IMR-90 (cell line): ENCODE measurements at regions not wholly inside any gene's neighbourhood (a gene's known extent, or its start where the extent isn't known, plus 50 kb on each side); places are given as distances from the start of the nearest gene placed in this dataset.

Experiments used
- BHLHE40 ChIP-seq: fragments of 150-350 bp; IDR thresholded peaks from 2 replicates; pipeline ENCODE4 v1.6.1; 2016; ENCODE audit warnings: mild to moderate bottlenecking, low read depth, low read length
- CEBPB ChIP-seq: IDR thresholded peaks from 2 replicates; pipeline ENCODE4 v1.6.1; 2012; ENCODE audit warnings: low read depth, low read length, improper control_type of control experiment
- CTCF ChIP-seq: conservative IDR thresholded peaks from 2 replicates; pipeline ENCODE4 v1.5.1; 2012; ENCODE audit warnings: mild to moderate bottlenecking, low read depth, low read length, improper control_type of control experiment
- MAFK ChIP-seq: IDR thresholded peaks from 2 replicates; pipeline ENCODE4 v1.6.1; 2012; ENCODE audit warnings: low read depth, low read length, improper control_type of control experiment
- POLR2A ChIP-seq: IDR thresholded peaks from 2 replicates; pipeline ENCODE4 v1.6.1; 2012; ENCODE audit warnings: mild to moderate bottlenecking, low read depth, low read length
- RAD21 ChIP-seq: IDR thresholded peaks from 2 replicates; pipeline ENCODE4 v1.6.1; 2012; ENCODE audit warnings: low read length, improper control_type of control experiment
- RFX5 ChIP-seq: IDR thresholded peaks from 2 replicates; pipeline ENCODE4 v1.8.0; 2012; ENCODE audit warnings: low read depth, mild to moderate bottlenecking, low read length, moderate library complexity
- TF ChIP-seq, protein P1 (sequence below): fragments of 150-350 bp; IDR thresholded peaks from 2 replicates; pipeline ENCODE4 v1.6.1; 2016; ENCODE audit warnings: low read depth, mild to moderate bottlenecking, low read length, moderate library complexity, borderline replicate concordance

GRCh38 chr11:69239641-69240040 is 54.3 kb upstream of the MYEOV start:
- no peak for TF ChIP-seq CTCF
- TF ChIP-seq BHLHE40 = no peak
- TF ChIP-seq, protein P1, sequence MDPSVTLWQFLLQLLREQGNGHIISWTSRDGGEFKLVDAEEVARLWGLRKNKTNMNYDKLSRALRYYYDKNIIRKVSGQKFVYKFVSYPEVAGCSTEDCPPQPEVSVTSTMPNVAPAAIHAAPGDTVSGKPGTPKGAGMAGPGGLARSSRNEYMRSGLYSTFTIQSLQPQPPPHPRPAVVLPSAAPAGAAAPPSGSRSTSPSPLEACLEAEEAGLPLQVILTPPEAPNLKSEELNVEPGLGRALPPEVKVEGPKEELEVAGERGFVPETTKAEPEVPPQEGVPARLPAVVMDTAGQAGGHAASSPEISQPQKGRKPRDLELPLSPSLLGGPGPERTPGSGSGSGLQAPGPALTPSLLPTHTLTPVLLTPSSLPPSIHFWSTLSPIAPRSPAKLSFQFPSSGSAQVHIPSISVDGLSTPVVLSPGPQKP = no peak
- no peak for TF ChIP-seq RFX5
- TF ChIP-seq POLR2A = no peak
- TF ChIP-seq MAFK = no peak
- TF ChIP-seq CEBPB = no peak
- no peak for TF ChIP-seq RAD21
